ENCODE measurements at regions not wholly inside any gene's neighbourhood (a gene's known extent, or its start where the extent isn't known, plus 50 kb on each side); places are given as distances from the start of the nearest gene placed in this dataset.
A peak's percentile ranks its signal among the peaks of the same experiment; 100 is the strongest.

DNA sequence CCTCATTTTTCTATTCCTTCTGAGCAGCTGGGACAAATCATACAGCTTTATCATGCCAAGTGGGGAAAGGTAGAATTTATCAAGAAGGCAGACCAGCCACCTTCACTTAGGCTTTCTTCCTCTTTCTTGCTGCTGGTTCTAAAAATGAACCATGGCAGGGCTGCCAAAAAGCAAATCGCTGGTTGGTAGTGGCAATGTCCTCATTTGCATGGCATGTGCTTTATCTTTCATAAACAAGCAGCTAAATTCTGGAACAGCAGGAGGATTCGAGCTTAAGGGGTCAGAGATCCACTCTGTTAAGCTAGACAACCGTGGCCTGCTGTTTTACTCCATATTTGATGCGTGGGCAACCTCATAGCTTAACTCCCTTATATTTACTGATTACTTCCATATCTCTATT, 91.3 kb downstream of the RPE65 start:
- TF ChIP-seq, protein P1, sequence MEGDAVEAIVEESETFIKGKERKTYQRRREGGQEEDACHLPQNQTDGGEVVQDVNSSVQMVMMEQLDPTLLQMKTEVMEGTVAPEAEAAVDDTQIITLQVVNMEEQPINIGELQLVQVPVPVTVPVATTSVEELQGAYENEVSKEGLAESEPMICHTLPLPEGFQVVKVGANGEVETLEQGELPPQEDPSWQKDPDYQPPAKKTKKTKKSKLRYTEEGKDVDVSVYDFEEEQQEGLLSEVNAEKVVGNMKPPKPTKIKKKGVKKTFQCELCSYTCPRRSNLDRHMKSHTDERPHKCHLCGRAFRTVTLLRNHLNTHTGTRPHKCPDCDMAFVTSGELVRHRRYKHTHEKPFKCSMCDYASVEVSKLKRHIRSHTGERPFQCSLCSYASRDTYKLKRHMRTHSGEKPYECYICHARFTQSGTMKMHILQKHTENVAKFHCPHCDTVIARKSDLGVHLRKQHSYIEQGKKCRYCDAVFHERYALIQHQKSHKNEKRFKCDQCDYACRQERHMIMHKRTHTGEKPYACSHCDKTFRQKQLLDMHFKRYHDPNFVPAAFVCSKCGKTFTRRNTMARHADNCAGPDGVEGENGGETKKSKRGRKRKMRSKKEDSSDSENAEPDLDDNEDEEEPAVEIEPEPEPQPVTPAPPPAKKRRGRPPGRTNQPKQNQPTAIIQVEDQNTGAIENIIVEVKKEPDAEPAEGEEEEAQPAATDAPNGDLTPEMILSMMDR (conservative IDR thresholded peaks at IDR 0.05; ENCODE audit: control insufficient read depth, insufficient read depth, low read depth, low read length), result no peak
- H3K4me3 ChIP-seq (ENCODE audit: control insufficient read depth, low read depth, low read length), result no peak overlapping the region
- DNase-seq (ENCODE audit: low read depth), result no peak

DNA sequence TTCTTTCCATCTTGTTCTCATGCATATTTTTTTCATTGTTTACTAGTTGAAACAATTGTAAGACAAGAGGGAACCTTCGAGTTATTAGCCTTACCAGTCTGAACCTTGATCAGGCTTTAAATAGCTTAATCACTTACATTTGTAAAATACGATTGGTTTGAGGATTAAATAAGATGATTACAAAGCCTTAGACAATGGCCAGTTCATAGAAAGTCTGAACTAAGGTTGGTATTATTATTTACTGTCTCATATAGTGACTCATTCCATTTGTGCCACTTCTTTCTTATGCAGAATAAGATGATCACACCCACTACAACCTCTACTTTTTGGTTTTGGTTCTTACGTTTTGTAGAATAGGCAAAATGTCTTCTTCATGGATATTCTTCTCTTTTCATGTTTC, 94.1 kb downstream of the RPE65 start:
- no peak overlapping the region for H3K4me3 ChIP-seq (ENCODE audit: control insufficient read depth, low read depth, low read length)
- no peak for DNase-seq (ENCODE audit: low read depth)
- TF ChIP-seq, protein P1 (conservative IDR thresholded peaks at IDR 0.05; ENCODE audit: control insufficient read depth, insufficient read depth, low read depth, low read length), result no peak

DNA sequence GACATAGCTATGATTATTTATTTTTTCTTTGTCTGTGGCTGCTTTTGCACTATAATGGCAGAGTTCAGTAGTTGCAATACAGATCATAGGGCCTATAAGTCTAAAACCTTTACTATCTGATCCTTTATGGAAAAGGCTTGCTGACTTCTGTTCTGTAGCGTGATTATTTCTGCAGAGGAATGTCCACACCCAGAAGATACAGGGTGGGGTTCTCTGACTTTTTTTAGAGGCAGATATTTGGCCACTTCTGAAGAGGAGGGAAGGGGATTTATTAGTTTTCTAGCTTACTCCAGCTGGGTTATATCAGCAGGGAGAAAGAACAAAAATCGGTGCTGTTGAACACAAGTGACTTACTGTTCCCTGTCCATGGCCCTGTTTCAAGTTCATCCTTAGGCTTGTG, 97.6 kb downstream of the RPE65 start:
- no peak overlapping the region for H3K4me3 ChIP-seq (ENCODE audit: control insufficient read depth, low read depth, low read length)
- DNase-seq (ENCODE audit: low read depth), result no peak
- TF ChIP-seq, protein P1 (conservative IDR thresholded peaks at IDR 0.05; ENCODE audit: control insufficient read depth, insufficient read depth, low read depth, low read length), result no peak

DNA sequence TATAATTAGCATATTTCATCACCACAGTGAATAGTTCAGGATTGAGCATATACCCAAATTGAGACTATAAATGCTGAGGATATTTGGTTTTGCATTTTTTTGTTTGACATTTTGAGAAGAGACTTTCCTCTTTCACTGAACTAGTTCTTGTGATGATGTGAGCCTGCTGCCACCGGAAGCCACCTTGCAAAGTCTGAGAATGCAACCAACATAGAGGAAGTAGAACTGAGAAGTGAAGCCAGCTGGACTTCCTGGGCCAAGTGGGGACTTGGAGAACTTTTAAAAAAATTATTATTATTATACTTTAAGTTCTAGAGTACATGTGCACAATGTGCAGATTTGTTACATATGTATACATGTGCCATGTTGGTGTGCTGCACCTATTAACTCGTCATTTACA, 102.3 kb downstream of the RPE65 start:
- DNase-seq (ENCODE audit: low read depth), result no peak
- TF ChIP-seq, protein P1 (conservative IDR thresholded peaks at IDR 0.05; ENCODE audit: control insufficient read depth, insufficient read depth, low read depth, low read length), result no peak
- no peak overlapping the region for H3K4me3 ChIP-seq (ENCODE audit: control insufficient read depth, low read depth, low read length)

DNA sequence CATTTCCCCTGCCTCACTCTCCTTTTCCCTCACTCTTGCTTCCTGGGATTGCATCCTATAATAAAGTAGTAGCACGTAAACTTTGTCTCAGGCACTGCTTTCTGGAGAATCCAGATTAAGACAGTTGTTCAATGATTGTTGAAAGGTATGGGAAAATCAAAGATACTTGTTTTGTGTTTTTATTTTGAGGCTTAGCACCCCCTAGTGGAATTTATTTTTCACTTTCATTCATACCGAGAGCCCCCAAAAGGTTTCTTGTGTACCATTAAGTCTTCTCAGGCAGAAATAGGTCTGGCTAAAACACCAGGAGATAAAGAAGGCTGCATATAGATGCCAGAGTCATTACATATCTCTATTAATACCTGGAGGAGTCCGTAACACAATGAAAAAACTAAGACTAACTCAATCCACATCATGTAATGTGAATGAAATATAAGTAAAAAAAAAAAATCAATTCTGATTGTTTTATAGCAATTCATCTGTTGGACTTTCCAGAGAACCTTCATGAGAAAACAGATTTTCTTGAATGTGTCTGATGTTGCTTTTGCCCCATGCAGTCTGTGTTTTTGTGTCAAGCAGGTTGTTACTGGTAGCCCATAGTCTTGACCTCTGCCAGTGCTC, 103.5 kb downstream of the RPE65 start:
- TF ChIP-seq, protein P1 (conservative IDR thresholded peaks at IDR 0.05; ENCODE audit: control insufficient read depth, insufficient read depth, low read depth, low read length), result peak; percentile 52
- H3K4me3 ChIP-seq (ENCODE audit: control insufficient read depth, low read depth, low read length), result no peak overlapping the region
- peak; percentile 63 for DNase-seq (ENCODE audit: low read depth)

DNA sequence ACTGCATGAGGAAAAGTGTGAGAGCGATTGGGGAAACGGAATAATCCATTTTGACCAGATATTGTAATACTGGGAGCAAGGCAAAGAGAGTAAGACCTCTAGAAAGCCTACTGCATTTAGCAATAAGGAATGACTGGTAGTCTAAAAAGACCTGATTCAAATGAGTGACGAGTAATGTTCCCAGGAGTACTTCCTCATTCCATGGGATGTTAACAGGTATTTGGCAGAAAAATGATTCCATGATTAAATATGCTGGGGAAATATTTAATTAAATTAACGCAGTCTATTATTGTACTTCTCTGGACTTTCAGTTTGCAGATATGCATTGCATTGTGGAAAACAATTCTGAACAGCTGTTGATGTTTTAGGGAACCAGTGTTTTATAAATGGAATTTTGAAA, 105.5 kb downstream of the RPE65 start:
- DNase-seq (ENCODE audit: low read depth), result no peak

More for the DNA sequence above, 105.5 kb downstream of the RPE65 start:
- H3K4me3 ChIP-seq (ENCODE audit: control insufficient read depth, low read depth, low read length), result no peak overlapping the region
- TF ChIP-seq, protein P1 (conservative IDR thresholded peaks at IDR 0.05; ENCODE audit: control insufficient read depth, insufficient read depth, low read depth, low read length), result no peak

Data from fibroblast of mammary gland (primary cell).